H9 (cell line): ENCODE measurements at regions not wholly inside any gene's neighbourhood (a gene's known extent, or its start where the extent isn't known, plus 50 kb on each side); places are given as distances from the start of the nearest gene placed in this dataset.
A peak's percentile ranks its signal among the peaks of the same experiment; 100 is the strongest.
"Not testable (repeated sequence)": the region's sequence is repeated elsewhere in the genome, so short reads cannot be mapped to it uniquely, and the experiment has no call there.

Experiments used
- DNase-seq: peaks from one replicate; pipeline ENCODE4 v3.0.0-alpha.2; 2017
- H2AFZ ChIP-seq: one replicate; pipeline ENCODE4 v1.6.1; 2013; ENCODE audit warnings: mild to moderate bottlenecking, low read length, control low read depth, moderate library complexity
- H2AK5ac ChIP-seq: 2 replicates; pipeline ENCODE4 v1.6.1; 2013; ENCODE audit warnings: low read length, control low read depth, mixed read lengths; ENCODE audit not compliant: insufficient read length
- H2BK120ac ChIP-seq: one replicate; pipeline ENCODE4 v1.6.1; 2013; ENCODE audit warnings: low read depth, mild to moderate bottlenecking, low read length, control low read depth, inconsistent platforms; ENCODE audit not compliant: poor library complexity, severe bottlenecking
- H2BK12ac ChIP-seq: 2 replicates; pipeline ENCODE4 v1.6.1; 2013; ENCODE audit warnings: low read length, control low read depth, mixed read lengths, low read depth; ENCODE audit not compliant: insufficient read length
- H2BK15ac ChIP-seq: 2 replicates; pipeline ENCODE4 v1.6.1; 2013; ENCODE audit warnings: low read depth, low read length, control low read depth
- H2BK20ac ChIP-seq: one replicate; pipeline ENCODE4 v1.6.1; 2013; ENCODE audit warnings: low read depth, mild to moderate bottlenecking, low read length, control low read depth, inconsistent platforms; ENCODE audit not compliant: poor library complexity, severe bottlenecking
- H2BK5ac ChIP-seq: 2 replicates; pipeline ENCODE4 v1.6.1; 2013; ENCODE audit warnings: low read length, control low read depth, mixed read lengths; ENCODE audit not compliant: insufficient read length
- H3K14ac ChIP-seq: 2 replicates; pipeline ENCODE4 v1.6.1; 2013; ENCODE audit warnings: low read length, control low read depth; ENCODE audit not compliant: insufficient read depth
- H3K18ac ChIP-seq: 2 replicates; pipeline ENCODE4 v1.6.1; 2013; ENCODE audit warnings: low read depth, mild to moderate bottlenecking, mixed read lengths, low read length, control low read depth; ENCODE audit not compliant: insufficient read length
- H3K23ac ChIP-seq: 2 replicates; pipeline ENCODE4 v1.6.1; 2013; ENCODE audit warnings: low read length, control low read depth, mixed read lengths, low read depth; ENCODE audit not compliant: insufficient read length
- H3K23me2 ChIP-seq: 2 replicates; pipeline ENCODE4 v1.6.1; 2013; ENCODE audit warnings: low read depth, mild to moderate bottlenecking, mixed read lengths, low read length, control low read depth; ENCODE audit not compliant: insufficient read length, poor library complexity, severe bottlenecking
- H3K27ac ChIP-seq: 2 replicates; pipeline ENCODE4 v1.5.1; 2013; ENCODE audit warnings: low read length, control low read depth, mixed read lengths, low read depth; ENCODE audit not compliant: insufficient read length
- H3K27me3 ChIP-seq: 2 replicates; pipeline ENCODE4 v1.6.1; 2013; ENCODE audit warnings: low read length, control low read depth, inconsistent platforms; ENCODE audit not compliant: insufficient read depth
- H3K4ac ChIP-seq: 2 replicates; pipeline ENCODE4 v1.6.1; 2013; ENCODE audit warnings: low read depth, mild to moderate bottlenecking, control low read depth, inconsistent platforms, low read length, moderate library complexity
- H3K4me1 ChIP-seq: 2 replicates; pipeline ENCODE4 v1.6.1; 2013; ENCODE audit warnings: low read length, control low read depth, inconsistent platforms; ENCODE audit not compliant: insufficient read depth
- H3K4me2 ChIP-seq: 2 replicates; pipeline ENCODE4 v1.6.1; 2013; ENCODE audit warnings: low read length, control low read depth, mixed read lengths; ENCODE audit not compliant: insufficient read length, insufficient read depth
- H3K56ac ChIP-seq: 2 replicates; pipeline ENCODE4 v1.6.1; 2013; ENCODE audit warnings: low read depth, mild to moderate bottlenecking, mixed read lengths, low read length, control low read depth; ENCODE audit not compliant: insufficient read length
- H3K79me1 ChIP-seq: 2 replicates; pipeline ENCODE4 v1.6.1; 2013; ENCODE audit warnings: low read depth, mild to moderate bottlenecking, moderate library complexity, low read length, control low read depth, inconsistent platforms; ENCODE audit not compliant: insufficient read depth, poor library complexity, severe bottlenecking
- H3K79me2 ChIP-seq: 2 replicates; pipeline ENCODE4 v1.6.1; 2013; ENCODE audit warnings: low read length, control low read depth, inconsistent platforms; ENCODE audit not compliant: insufficient read depth
- H3K9ac ChIP-seq: 2 replicates; pipeline ENCODE4 v1.6.1; 2013; ENCODE audit warnings: low read length, control low read depth, mixed read lengths; ENCODE audit not compliant: insufficient read length; ENCODE audit errors: extremely low read depth
- H3K9me3 ChIP-seq: one replicate; pipeline ENCODE4 v1.6.1; 2013; ENCODE audit warnings: low read depth, low read length, inconsistent platforms; ENCODE audit not compliant: control insufficient read depth
- H3T11ph ChIP-seq: one replicate; pipeline ENCODE4 v1.6.1; 2013; ENCODE audit warnings: mild to moderate bottlenecking, low read length, control low read depth, inconsistent platforms
- H4K20me1 ChIP-seq: one replicate; pipeline ENCODE4 v1.6.1; 2013; ENCODE audit not compliant: control insufficient read depth, insufficient read length, insufficient read depth
- H4K5ac ChIP-seq: 2 replicates; pipeline ENCODE4 v1.6.1; 2013; ENCODE audit warnings: low read depth, mild to moderate bottlenecking, mixed read lengths, low read length, control low read depth; ENCODE audit not compliant: insufficient read length
- H4K8ac ChIP-seq: replicated peaks from 2 replicates; pipeline ENCODE4 v1.6.1; 2013; ENCODE audit warnings: low read length, control low read depth, mixed read lengths, low read depth; ENCODE audit not compliant: insufficient read length
- H4K91ac ChIP-seq: 2 replicates; pipeline ENCODE4 v1.6.1; 2013; ENCODE audit warnings: low read depth, mild to moderate bottlenecking, moderate library complexity, mixed read lengths, low read length, control low read depth; ENCODE audit not compliant: insufficient read length
- H3K27ac Mint-ChIP-seq, 3 experiments: 2 replicates in 2 of 3; 3 replicates in 1 of 3; pipeline ENCODE4 v1.8.0; 2020 to 2021; ENCODE audit warnings: mixed read lengths in 3 of 3, mild to moderate bottlenecking in 1 of 3, moderate library complexity in 1 of 3
- H3K27me3 Mint-ChIP-seq: 2 replicates; pipeline ENCODE4 v1.8.0; 2021; ENCODE audit warnings: low read depth, mild to moderate bottlenecking, moderate library complexity, mixed read lengths
- H3K36me3 Mint-ChIP-seq, 3 experiments: 2 replicates in 2 of 3; 3 replicates in 1 of 3; pipeline ENCODE4 v1.8.0; 2020 to 2021; ENCODE audit warnings: low read depth in 3 of 3, mixed read lengths in 3 of 3; ENCODE audit not compliant: insufficient read depth in 1 of 3
- H3K4me1 Mint-ChIP-seq, 2 experiments: 2 replicates each; pipeline ENCODE4 v1.8.0; 2020; ENCODE audit warnings: mixed read lengths in 2 of 2
- H3K4me3 Mint-ChIP-seq, 2 experiments: 2 replicates in 1 of 2; 3 replicates in 1 of 2; pipeline ENCODE4 v1.8.0; 2020 to 2021; ENCODE audit warnings: mild to moderate bottlenecking in 2 of 2, mixed read lengths in 2 of 2, moderate library complexity in 1 of 2
- H3K9me3 Mint-ChIP-seq, 2 experiments: 2 replicates in 1 of 2; 3 replicates in 1 of 2; pipeline ENCODE4 v1.8.0; 2020; ENCODE audit warnings: mild to moderate bottlenecking in 2 of 2, mixed read lengths in 2 of 2, moderate library complexity in 1 of 2
- CTCF ChIP-seq: fragments of 200-600 bp; sonication (generic); conservative IDR thresholded peaks from 3 replicates; pipeline ENCODE4 v1.8.0; 2021; ENCODE audit warnings: antibody characterized with exemption, mild to moderate bottlenecking
- WGBS: extraction: QIAGEN DNeasy Blood & Tissue Kit; methylation state at CpG from one replicate; pipeline ENCODE4 v1.1.7; 2013; ENCODE audit warnings: missing lambda C conversion rate, low lambda C conversion rate, mixed read lengths; ENCODE audit not compliant: insufficient read length; ENCODE audit errors: extremely low coverage; 5-methylcytosine and 5-hydroxymethylcytosine counted together

GRCh38 chr2:132267105-132267497, 105.3 kb upstream of the ANKRD30BL start:
- peak overlapping the region; percentile 29 for H3K9ac ChIP-seq

GRCh38 chr2:132267498-132268283, 105.9 kb upstream of the ANKRD30BL start:
- not testable (repeated sequence) for H2BK5ac ChIP-seq, H4K5ac ChIP-seq, H3K4me3 Mint-ChIP-seq, H4K91ac ChIP-seq, H3K4me1 Mint-ChIP-seq, H3K27ac Mint-ChIP-seq, H3K27me3 ChIP-seq, H3K4ac ChIP-seq, H3K56ac ChIP-seq, H3T11ph ChIP-seq, H2AK5ac ChIP-seq, H2BK20ac ChIP-seq, H3K79me2 ChIP-seq, H3K9me3 ChIP-seq, H3K27me3 Mint-ChIP-seq, H2BK15ac ChIP-seq, H3K23me2 ChIP-seq, H2AFZ ChIP-seq, H3K9ac ChIP-seq, H3K23ac ChIP-seq, H4K8ac ChIP-seq, H3K79me1 ChIP-seq, H3K4me1 ChIP-seq, H3K9me3 Mint-ChIP-seq, H4K20me1 ChIP-seq, H3K36me3 Mint-ChIP-seq
- H3K27ac ChIP-seq = peak overlapping the region; percentile 24
- H3K14ac ChIP-seq = peak overlapping the region; percentile 55; the same call in 1 of the 2 replicates
- peak overlapping the region; percentile 83 for H2BK120ac ChIP-seq
- DNase-seq = peak; percentile 51
- WGBS = no CpG with 5 or more reads among the region's 31 CpGs
- peak overlapping the region; percentile 44 for H3K4me2 ChIP-seq
- H3K18ac ChIP-seq = peak overlapping the region; percentile 77
- H2BK12ac ChIP-seq = peak overlapping the region; percentile 7

More at GRCh38 chr2:132267105-132267497, 105.3 kb upstream of the ANKRD30BL start:
- Histone ChIP-seq H2BK5ac (no peak overlapping the region), H3T11ph (peak overlapping the region; percentile 64), H2BK20ac (no peak overlapping the region), H2AFZ (no peak overlapping the region), H4K20me1 (no peaks in the 10 kb centered on the region), H3K79me2 (no peaks in the 10 kb centered on the region), H3K27me3 (no peaks in the 10 kb centered on the region), H2BK120ac (peak overlapping the region; percentile 73), H3K23me2 (no peaks in the 10 kb centered on the region), H4K91ac (no peak overlapping the region), H4K8ac (no peak overlapping the region), H3K56ac (no peak overlapping the region), H3K79me1 (no peaks in the 10 kb centered on the region), H2BK12ac (peak overlapping the region; percentile 7), H3K23ac (no peak overlapping the region), H3K14ac (peak overlapping the region; percentile 53; the same call in 1 of the 2 replicates), H2AK5ac (no peak overlapping the region), H3K27ac (peak overlapping the region; percentile 24), H3K4me2 (peak overlapping the region; percentile 44), H3K18ac (peak overlapping the region; percentile 77), H3K4me1 (no peaks in the 10 kb centered on the region; the same call in 1 of the 2 replicates), H2BK15ac (no peak overlapping the region), H3K9me3 (peaks cover 5% of the 10 kb centered on the region), H4K5ac (no peak overlapping the region), H3K4ac (no peak overlapping the region; the same call in none of the 2 replicates)
- DNase-seq = no peak
- no peaks in the 10 kb centered on the region for H3K27me3 Mint-ChIP-seq
- no peak overlapping the region for H3K27ac Mint-ChIP-seq
- no peak for TF ChIP-seq CTCF
- WGBS = no CpG with 5 or more reads among the region's 1 CpG
- H3K9me3 Mint-ChIP-seq = no peaks in the 10 kb centered on the region
- peaks cover 0 to 2% of the 10 kb centered on the region in 2 experiments; a peak in 1 of 4 replicates for H3K4me1 Mint-ChIP-seq
- no peaks in the 10 kb centered on the region; a peak in 1 of 7 replicates for H3K36me3 Mint-ChIP-seq
- no peak overlapping the region for H3K4me3 Mint-ChIP-seq
